ENCODE measurements at regions not wholly inside any gene's neighbourhood (a gene's known extent, or its start where the extent isn't known, plus 50 kb on each side); places are given as distances from the start of the nearest gene placed in this dataset.
"Not testable (repeated sequence)": the region's sequence is repeated elsewhere in the genome, so short reads cannot be mapped to it uniquely, and the experiment has no call there.

- no peaks in the 10 kb centered on the region for H3K79me2 ChIP-seq (ENCODE audit: insufficient read depth, low read length)
- no peak overlapping the region for H3K4me2 ChIP-seq (ENCODE audit: low read depth, low read length, poor library complexity, severe bottlenecking)
- H3K27ac ChIP-seq (ENCODE audit: low read depth, low read length), result no peak overlapping the region
- H4K20me1 ChIP-seq (ENCODE audit: low read depth, low read length), result no peaks in the 10 kb centered on the region
- no peaks in the 10 kb centered on the region for H3K9me3 ChIP-seq (ENCODE audit: insufficient read depth, low read length)
- H3K9ac ChIP-seq (ENCODE audit: low read length), result no peak overlapping the region
- H3K4me3 ChIP-seq (ENCODE audit: insufficient read depth, low read length, poor library complexity, severe bottlenecking), result no peak overlapping the region
- no peaks in the 10 kb centered on the region for H3K36me3 ChIP-seq (ENCODE audit: low read length)
- no peaks in the 10 kb centered on the region for H3K27me3 ChIP-seq (ENCODE audit: low read length)
- TF ChIP-seq CTCF (IDR thresholded peaks at IDR 0.05; ENCODE audit: insufficient read depth, low read length, poor library complexity, severe bottlenecking) (no peak), EZH2phosphoT487 (conservative IDR thresholded peaks at IDR 0.05; ENCODE audit: low read length) (no peak)
- H3F3A ChIP-seq (ENCODE audit: insufficient read depth), result no peaks in the 10 kb centered on the region
- H3K9me2 ChIP-seq (replicated peaks; ENCODE audit: insufficient read depth, low read length), result no peaks in the 10 kb centered on the region
- H2AFZ ChIP-seq (ENCODE audit: low read depth, low read length, severe bottlenecking), result no peak overlapping the region
Measured at GRCh38 chr4:105068516-105068915, 78.2 kb upstream of the TET2 start.

GRCh38 chr4:105072095-105072494 lies 74.6 kb upstream of the TET2 start:
- H3K9me3 ChIP-seq (ENCODE audit: insufficient read depth, low read length); H3K4me2 ChIP-seq (ENCODE audit: low read depth, low read length, poor library complexity, severe bottlenecking); H3K27ac ChIP-seq (ENCODE audit: low read depth, low read length); H3K27me3 ChIP-seq (ENCODE audit: low read length); H4K20me1 ChIP-seq (ENCODE audit: low read depth, low read length); H3K79me2 ChIP-seq (ENCODE audit: insufficient read depth, low read length); H3K9me2 ChIP-seq (replicated peaks; ENCODE audit: insufficient read depth, low read length); H3K4me3 ChIP-seq (ENCODE audit: insufficient read depth, low read length, poor library complexity, severe bottlenecking); H3K36me3 ChIP-seq (ENCODE audit: low read length); H3F3A ChIP-seq (ENCODE audit: insufficient read depth); H3K9ac ChIP-seq (ENCODE audit: low read length); H2AFZ ChIP-seq (ENCODE audit: low read depth, low read length, severe bottlenecking): not testable (repeated sequence)

GRCh38 chr4:105074097-105074496 lies 72.6 kb upstream of the TET2 start:
- Histone ChIP-seq H3K27me3 (ENCODE audit: low read length) (no peaks in the 10 kb centered on the region), H3K79me2 (ENCODE audit: insufficient read depth, low read length) (no peaks in the 10 kb centered on the region), H3K9ac (ENCODE audit: low read length) (no peak overlapping the region), H3K27ac (ENCODE audit: low read depth, low read length) (no peak overlapping the region), H3K4me2 (ENCODE audit: low read depth, low read length, poor library complexity, severe bottlenecking) (no peak overlapping the region), H3K9me2 (replicated peaks; ENCODE audit: insufficient read depth, low read length) (no peaks in the 10 kb centered on the region), H3K36me3 (ENCODE audit: low read length) (no peaks in the 10 kb centered on the region), H3K9me3 (ENCODE audit: insufficient read depth, low read length) (no peaks in the 10 kb centered on the region), H3K4me3 (ENCODE audit: insufficient read depth, low read length, poor library complexity, severe bottlenecking) (no peak overlapping the region), H2AFZ (ENCODE audit: low read depth, low read length, severe bottlenecking) (no peak overlapping the region), H3F3A (ENCODE audit: insufficient read depth) (no peaks in the 10 kb centered on the region), H4K20me1 (ENCODE audit: low read depth, low read length) (no peaks in the 10 kb centered on the region)
- TF ChIP-seq EZH2phosphoT487 (conservative IDR thresholded peaks at IDR 0.05; ENCODE audit: low read length) (no peak), CTCF (IDR thresholded peaks at IDR 0.05; ENCODE audit: insufficient read depth, low read length, poor library complexity, severe bottlenecking) (no peak)

GRCh38 chr4:105075045-105075444 lies 71.6 kb upstream of the TET2 start:
- Histone ChIP-seq H2AFZ (ENCODE audit: low read depth, low read length, severe bottlenecking) (no peak overlapping the region), H3K9me2 (replicated peaks; ENCODE audit: insufficient read depth, low read length) (no peaks in the 10 kb centered on the region), H3F3A (ENCODE audit: insufficient read depth) (no peaks in the 10 kb centered on the region), H3K36me3 (ENCODE audit: low read length) (no peaks in the 10 kb centered on the region), H3K4me3 (ENCODE audit: insufficient read depth, low read length, poor library complexity, severe bottlenecking) (no peak overlapping the region), H3K4me2 (ENCODE audit: low read depth, low read length, poor library complexity, severe bottlenecking) (no peak overlapping the region), H3K27me3 (ENCODE audit: low read length) (no peaks in the 10 kb centered on the region), H4K20me1 (ENCODE audit: low read depth, low read length) (no peaks in the 10 kb centered on the region), H3K9me3 (ENCODE audit: insufficient read depth, low read length) (no peaks in the 10 kb centered on the region), H3K79me2 (ENCODE audit: insufficient read depth, low read length) (no peaks in the 10 kb centered on the region), H3K9ac (ENCODE audit: low read length) (no peak overlapping the region), H3K27ac (ENCODE audit: low read depth, low read length) (no peak overlapping the region)
- no peak for TF ChIP-seq EZH2phosphoT487 (conservative IDR thresholded peaks at IDR 0.05; ENCODE audit: low read length)
- no peak for TF ChIP-seq CTCF (IDR thresholded peaks at IDR 0.05; ENCODE audit: insufficient read depth, low read length, poor library complexity, severe bottlenecking)

All from SU-DHL-6 (cell line).